HG02943 (cell line): ENCODE measurements at regions not wholly inside any gene's neighbourhood (a gene's known extent, or its start where the extent isn't known, plus 50 kb on each side); places are given as distances from the start of the nearest gene placed in this dataset.
"Not testable (repeated sequence)": the region's sequence is repeated elsewhere in the genome, so short reads cannot be mapped to it uniquely, and the experiment has no call there.

Source experiments
- ATAC-seq: cut with Tn5 transposase; IDR thresholded peaks from one replicate; pipeline ENCODE4 v1.9.1; 2021; ENCODE audit warnings: mild to moderate bottlenecking, low read depth, moderate library complexity; ENCODE audit not compliant: unreplicated experiment

DNA sequence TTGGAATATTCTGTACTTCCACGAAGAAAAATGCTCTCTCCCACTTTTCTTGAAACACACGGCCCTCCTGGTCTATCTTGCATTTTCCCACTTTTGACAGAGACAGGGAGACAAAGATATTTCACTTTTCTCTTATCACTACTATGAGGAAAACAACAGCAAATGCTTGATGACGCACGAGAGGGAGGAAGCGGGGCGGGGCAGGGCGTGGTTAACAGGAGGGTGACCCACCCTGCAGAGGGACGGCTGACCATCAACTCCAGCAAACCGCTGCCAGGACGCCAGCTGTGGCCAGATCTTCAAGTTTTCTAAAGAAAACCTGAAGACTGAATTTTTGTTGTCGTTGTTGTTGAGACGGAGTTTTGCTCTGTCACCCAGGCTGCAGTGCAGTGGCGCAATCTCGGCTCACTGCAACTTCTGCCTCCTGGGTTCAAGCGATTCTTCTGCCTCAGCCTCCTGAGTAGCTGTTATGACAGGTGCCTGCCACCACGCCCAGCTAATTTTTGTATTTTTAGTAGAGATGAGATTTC is 63.8 kb downstream of the NSUN5 start:
- not testable (repeated sequence) for ATAC-seq

DNA sequence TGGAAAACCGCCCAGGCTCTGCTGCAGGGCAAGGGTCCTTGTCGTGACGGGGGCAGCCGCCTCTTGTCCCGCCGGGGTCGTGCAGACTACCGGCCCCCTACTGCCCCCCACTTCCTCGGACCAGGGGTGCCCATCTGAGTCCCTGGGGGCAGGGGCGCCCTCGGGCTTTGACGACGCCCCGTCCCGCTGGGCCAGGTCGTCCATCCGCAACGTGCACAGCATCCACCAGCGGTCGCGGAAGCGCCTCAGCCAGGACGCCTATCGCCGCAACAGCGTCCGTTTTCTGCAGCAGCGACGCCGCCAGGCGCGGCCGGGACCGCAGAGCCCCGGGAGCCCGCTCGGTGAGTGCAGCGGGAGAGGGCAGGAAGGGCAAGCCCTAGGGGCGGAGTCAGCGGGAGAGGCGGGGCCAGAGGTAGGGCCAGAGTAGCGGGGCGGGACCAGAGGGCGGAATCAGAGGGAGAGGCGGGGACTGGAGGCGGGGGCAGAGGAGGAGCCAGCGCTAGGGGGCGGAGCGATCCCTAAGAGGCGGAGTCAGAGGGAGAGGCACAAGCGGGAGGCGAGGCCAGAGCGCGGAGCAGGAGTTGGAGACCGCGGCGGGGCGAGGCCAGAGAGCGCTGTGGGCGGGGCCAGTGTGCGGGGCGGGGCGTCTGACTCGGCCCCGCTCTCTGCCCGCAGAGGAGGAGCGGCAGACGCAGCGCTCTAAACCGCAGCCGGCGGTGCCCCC is 73.5 kb downstream of the NSUN5 start:
- ATAC-seq, result peak; percentile 92

DNA sequence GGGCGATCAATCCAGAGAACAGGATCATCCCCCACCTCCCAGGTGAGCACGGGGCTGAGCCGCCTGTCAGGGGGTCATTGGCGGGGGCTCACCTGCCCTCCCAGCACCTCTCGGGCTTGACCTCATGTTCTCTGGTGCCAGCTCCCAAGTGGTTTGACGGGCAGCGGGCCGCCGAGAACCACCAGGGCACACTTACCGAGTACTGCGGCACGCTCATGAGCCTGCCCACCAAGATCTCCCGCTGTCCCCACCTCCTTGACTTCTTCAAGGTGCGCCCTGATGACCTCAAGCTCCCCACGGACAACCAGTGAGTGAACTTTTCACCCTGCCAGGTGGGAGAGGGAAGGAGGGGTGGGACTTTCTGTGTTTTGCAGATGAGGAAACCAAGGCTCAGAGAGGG is 82.9 kb downstream of the NSUN5 start:
- not testable (repeated sequence) for ATAC-seq

DNA sequence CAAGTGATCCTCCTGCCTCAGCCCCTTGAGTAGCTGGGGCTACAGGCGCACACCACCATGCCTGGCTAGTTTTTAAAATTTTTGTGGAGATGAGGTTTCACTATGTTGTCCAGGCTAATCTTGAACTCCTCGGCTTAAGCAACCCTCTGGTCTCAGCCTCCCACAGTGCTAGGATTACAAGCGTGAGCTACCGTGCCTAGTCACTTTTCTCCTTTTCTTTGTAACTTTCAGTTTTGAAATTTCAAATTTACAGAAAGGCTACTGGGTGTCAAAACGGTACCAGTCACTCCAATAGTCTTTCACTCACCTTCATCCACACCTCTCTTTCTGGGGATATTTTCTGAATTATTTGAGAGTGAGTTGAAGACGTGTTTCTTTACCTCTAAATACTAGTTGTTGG is 86.9 kb downstream of the NSUN5 start:
- not testable (repeated sequence) for ATAC-seq

DNA sequence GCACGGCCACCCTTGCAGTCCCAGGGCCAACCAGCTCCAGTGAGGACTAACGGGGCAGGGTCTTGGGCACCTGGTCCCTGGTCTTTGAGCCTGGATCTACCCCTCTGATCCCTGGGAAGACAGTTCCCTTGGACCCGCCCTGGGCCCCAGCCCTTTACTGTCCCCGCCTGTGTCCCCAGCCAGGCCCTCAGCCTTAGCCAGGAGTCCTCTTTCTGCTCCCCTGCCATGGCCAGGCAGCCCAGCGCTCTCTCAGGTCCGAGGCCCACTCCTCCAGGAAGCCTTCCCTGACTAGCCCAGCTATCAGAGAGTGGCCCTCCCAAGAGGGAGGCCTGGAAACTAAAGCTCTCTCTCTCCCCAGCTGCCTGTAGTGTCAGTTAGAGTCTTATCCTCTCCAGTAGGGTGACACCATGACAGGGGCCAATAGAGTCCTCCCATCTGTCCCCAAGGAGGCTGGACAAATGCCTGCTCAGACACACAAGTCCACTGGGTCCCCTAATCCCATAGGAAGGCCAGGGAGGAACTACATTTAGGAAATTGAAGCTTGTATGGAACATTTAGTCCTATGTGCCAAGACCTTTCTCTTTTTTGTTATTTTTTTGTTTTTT is 87.8 kb downstream of the NSUN5 start:
- peak; percentile 40 for ATAC-seq

DNA sequence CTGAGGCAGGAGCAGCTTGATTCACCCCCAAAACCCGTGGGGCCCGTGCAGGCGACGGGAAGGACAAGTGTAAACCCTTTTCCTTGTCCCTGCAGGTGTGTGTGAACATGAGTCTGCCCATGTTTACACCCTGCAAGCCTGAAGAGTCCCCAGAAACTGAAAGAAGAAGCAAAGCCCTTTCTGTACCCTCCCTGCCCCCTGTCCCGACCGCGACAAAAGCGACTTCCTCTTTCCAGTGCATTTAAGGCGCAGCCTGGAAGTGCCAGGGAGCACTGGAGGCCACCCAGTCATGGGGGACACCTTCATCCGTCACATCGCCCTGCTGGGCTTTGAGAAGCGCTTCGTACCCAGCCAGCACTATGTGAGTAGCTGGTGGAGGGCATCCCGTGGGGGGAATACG is 88.3 kb downstream of the NSUN5 start:
- peak; percentile 79 for ATAC-seq

DNA sequence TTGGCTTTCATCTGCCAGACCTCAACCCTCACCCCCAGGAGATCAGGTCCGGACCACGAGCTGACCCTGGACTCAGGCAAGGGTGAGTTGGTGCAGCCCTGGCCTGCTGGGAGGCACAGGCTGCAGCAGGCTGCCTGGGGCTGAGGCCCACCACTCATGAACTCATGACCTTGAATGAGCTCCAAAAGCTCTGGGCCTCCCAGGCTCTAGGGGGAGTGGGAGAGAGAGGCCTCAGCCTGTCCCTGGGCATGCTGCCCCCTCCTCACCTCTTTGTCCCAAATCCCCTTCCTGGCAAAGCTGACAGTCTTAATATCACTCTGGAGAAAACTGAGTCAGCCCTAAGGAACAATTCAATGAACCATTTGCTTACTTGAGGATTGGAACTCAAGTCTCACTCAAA is 89.8 kb downstream of the NSUN5 start:
- not testable (repeated sequence) for ATAC-seq

DNA sequence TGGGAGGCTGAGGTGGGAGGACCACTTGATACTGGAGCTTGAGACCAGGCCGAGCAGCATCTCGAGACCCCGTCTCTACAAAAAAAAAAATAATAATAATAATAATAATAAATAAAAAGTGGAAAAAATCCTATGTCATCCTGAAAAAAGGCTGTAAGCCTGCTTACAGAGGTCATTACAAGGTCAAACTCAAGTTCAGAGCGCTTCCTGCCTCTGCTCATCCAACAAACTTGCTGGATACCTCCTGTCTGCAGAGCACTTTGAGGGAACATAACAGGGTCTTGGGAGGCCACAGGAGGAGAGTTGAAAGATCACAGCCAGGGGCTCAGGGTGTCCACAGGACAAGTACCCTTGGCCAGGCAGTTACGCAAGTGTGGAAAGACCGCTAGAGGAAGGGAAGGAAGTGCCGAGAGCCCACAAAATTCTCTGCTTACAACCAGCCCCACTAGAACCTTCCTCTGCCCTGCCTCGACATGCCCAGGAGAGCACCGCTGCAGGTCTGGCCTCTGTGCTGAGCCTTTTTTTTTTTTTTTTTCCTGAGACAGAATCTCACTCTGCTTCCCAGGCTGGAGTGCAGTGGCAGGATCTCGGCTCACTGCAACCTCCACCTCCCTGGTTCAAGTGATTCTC is 92.5 kb downstream of the NSUN5 start:
- ATAC-seq, result not testable (repeated sequence)

DNA sequence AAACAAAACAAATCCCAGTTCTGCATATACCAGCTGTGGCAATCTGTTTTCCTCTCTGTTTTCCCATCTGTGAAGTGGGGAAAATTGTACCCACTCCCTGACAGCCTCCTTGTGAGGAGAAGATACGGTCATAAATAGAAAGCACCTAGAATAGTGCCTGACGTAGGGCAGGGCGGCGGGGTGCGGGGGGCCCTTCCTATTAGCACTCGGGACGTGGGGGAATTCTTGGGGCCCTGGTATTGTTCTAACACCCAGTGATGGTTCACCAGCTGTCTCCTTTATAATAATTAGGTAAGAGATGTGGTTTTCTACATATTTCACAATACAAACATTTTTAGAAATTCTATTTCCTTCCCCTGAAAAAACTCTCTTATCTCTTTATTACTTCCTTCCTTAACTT is 93.4 kb downstream of the NSUN5 start:
- ATAC-seq, result not testable (repeated sequence)

DNA sequence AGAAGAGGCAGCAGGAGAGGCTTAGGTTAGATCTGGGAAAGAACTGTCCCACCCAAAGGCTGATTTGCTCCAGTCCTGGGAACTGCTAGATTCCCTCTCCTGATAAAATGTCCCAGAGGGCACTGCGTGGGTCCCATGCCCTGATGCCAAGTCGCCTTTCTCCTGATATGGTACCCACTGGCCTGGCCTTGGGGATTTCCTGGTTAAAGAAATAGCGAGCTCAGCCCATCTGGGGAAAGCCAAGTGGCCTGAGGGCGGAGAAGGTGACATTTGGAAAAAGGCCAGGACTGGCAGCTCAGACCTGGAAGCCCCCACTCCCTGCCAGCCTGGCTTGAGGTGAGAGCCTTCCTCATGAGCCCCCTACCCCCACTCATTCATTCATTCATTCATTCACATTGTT is 94.2 kb downstream of the NSUN5 start:
- ATAC-seq, result not testable (repeated sequence)

DNA sequence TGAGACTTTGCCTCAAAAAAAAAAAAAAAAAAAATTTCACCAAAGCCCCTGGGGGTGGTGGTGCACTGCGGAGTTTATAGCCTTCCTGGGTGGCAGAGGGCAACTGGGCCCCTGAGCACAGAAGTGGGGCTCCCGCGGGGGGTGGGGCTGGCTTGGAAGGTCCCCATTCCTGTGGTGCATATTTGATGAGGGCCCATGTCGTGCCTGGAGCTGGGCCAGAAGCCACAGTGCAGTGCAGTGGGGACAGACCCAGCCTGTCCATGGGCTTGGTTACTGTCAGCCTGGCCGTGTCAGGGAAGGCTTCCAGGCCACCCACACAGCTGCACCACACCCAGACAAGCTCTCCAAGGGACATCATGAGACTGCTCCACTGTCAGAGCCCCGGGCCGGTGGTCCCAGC is 95.5 kb downstream of the NSUN5 start:
- ATAC-seq, result not testable (repeated sequence)

DNA sequence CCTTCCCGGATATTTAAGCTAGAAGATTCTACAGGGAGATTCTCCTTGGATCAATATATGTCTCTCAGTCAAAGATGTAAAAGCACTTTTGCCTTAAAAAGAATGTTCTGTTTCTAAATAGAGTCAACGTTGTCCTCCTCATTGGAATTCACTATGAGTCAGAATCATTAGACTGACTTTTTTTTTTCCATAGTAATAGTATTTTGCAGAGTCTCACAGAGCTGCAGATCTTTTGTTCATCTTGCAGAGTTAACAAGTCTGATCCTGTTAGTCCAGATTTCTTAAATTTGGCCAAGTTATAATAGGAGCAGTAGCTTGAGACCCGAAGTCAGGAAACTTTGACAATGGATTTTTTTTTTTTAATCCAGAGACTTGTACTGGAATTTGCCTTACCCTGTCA is 103.0 kb downstream of the NSUN5 start:
- not testable (repeated sequence) for ATAC-seq

DNA sequence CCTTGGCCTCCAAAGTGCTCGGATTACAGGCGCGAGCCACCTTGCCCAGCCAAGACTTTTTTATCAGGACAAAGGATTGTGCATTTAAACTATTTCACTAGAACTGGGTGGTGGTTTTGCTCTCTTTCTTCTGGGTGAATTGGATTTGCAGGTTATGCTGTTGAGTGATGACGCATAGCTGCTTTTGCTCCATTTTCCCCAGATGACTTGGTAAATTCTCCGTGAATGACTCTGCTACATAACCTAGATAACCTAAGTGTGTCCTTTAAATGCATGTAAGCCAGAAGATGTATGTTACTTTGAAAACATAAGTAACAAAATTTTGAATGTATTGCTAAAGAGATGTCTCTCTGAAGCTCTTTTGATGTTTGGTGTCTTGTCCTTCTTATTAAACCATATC is 103.7 kb downstream of the NSUN5 start:
- ATAC-seq, result not testable (repeated sequence)

DNA sequence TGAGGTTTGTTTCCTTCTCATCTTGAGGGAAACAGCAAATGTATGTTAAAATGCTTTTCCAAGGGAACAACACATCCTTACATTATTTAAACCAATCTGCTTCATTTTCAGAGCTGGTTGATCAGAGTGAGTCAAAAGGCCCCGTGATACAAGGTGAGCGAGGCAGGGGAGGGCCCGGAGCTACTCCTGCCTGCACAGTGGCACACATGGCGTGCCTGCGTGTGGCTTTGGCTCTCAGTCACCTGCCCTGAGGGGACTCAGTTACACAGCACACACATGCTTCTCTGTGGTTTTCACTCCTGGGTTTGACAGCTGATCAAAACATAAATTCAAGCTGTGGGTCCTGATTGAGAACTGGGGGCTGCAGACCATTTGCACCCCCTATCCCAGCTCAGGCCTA is 105.3 kb downstream of the NSUN5 start:
- not testable (repeated sequence) for ATAC-seq

DNA sequence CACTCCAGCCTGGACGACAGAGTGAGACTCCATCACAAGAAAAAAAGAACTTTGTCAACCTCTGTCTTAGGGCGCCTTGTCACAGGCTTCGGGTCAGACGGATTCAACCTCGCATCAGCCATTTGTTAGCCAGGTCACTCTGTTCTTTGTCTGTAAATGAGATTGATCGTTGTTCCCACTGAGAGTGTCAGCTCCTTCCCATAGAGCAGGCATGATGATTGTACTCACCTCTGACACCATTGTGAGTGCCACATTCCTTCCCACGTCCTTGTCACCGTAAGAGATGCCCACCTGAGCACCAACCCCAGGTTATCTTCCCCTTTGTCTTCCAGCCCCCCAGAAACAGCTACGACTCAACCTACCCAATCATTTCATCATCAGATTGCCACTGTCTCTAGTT is 107.4 kb downstream of the NSUN5 start:
- ATAC-seq, result not testable (repeated sequence)

DNA sequence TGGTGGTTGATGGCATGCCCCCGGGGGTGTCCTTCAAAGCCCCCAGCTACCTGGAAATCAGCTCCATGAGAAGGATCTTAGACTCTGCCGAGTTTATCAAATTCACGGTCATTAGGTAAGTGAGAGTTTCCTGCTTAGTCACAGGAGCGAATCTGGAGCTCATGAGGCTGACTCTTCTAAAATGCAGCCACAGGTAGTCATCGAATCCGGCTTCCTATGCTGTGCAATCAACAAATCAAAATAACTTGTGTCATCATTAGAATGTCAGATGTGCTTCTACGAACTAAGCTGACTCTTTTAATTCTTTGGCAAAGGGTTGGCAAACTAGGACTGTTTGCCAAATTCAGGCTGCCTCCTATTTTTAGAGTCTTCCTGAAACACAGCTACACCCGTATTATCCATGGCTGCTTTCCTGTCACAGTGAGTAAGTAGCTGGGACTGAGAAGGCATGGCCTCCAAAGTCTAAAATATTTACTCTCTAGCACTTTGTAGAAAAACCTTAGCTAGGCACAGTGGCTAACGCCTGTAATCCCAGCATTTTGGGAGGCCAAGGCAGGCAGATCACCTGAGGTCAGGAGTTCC is 108.0 kb downstream of the NSUN5 start:
- ATAC-seq, result not testable (repeated sequence)

DNA sequence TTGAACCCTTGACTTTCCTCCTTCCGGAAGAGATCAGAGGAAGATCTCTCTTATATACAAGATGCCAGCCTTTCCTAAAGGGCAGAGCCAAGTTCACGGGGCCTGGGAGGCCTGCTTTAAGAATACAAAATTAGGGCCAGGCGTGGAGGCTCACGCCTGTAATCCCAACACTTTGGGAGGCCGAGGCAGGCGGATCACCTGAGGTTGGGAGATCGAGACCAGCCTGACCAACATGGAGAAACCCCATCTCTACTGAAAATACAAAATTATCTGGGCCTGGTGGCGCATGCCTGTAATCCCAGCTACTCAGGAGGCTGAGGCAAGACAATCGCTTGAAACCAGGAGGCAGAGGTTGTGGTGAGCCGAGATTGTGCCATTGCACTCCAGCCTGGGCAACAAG is 108.2 kb upstream of the SPDYE9 start:
- not testable (repeated sequence) for ATAC-seq

DNA sequence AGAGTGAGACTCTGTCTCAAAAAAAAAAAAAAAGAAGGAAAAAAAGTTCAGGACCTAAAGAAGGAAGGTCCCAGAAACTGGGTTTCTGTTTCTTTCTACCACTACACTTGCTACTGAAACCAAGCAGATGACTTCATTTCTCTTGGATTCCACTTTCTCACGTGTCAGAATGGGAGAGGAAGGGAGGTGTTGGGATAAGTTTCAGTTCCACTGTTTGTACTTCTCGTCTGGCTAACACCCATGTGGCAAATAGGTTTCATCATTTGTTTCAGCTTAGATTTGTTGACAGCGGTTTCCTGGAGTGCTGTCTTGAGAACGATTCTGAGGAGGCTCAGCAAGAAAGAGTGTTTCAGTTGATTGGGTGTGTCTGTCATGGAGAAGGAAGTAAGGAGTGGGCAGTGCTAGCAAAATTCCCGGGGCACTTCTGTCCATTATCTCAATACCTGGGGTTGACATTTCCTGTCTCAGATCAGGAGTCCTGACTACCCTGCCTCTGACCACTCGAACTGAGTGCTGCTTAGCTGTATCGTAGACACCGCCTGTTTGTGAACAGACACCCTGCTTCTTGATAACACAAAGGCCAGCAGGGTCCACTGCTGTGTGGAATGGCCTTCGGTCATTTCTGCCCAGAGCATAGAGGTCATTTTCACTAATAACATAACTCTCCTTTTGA is 104.8 kb upstream of the SPDYE9 start:
- not testable (repeated sequence) for ATAC-seq

DNA sequence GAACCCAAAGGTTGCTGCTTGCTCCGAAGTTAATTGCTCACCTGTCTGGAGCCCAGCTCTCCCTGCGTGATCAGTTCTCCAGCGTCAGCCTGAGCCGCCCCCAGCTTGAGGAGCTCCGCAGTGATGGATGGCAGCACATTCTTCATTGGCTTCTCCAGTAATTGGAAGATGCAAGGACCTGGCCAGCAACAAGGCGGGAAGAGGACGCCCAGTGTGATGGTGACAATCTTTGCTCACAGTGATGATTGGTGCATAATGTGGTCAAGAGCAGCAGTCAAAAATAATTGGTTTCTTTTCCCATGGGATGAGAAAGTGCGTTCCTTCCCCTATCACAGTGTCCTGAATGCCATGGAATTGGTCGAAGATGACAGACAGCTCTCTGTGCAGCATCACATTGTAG is 102.4 kb upstream of the SPDYE9 start:
- ATAC-seq, result not testable (repeated sequence)

DNA sequence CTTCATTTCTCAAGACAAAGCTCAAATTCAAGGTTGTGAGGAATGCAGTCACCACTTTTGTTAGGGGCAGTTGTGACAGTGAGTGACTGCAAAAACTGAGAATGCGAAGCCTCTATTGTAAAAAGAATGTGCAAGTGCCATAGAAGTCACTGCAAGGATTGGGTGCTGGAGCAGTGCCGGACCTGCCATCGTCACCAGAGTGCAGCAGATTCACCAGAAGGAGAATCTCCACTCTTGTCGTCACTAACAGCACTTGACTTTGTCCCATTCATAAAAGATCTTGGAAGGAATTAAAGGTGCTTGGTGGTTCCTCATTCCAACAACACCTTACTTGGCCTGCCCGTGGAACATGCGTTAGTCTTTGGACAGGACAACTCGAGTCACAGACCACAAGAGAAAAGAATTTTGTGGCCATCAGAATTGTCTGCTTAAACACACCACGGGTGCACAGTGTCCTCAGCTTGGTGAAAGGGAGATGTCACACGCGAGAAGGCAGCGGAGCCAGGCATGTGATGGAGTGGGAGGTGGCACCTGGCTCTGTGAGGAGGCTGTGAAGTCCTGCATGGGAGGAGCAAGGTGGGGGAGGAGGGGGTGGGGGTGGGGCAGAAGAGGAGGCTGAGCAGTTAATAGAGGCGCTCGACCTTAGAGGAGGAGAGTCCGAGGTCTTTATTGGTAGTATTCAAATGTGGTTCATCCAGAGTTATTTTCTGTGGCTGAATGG is 100.9 kb upstream of the SPDYE9 start:
- ATAC-seq, result not testable (repeated sequence)
